ENCODE measurements at regions not wholly inside any gene's neighbourhood (a gene's known extent, or its start where the extent isn't known, plus 50 kb on each side); places are given as distances from the start of the nearest gene placed in this dataset.

- H3F3A ChIP-seq (ENCODE audit: control insufficient read depth, insufficient read depth), result no peaks in the 10 kb centered on the region
- H3K4me1 ChIP-seq (ENCODE audit: control insufficient read depth, low read length), result no peaks in the 10 kb centered on the region
- TF ChIP-seq EZH2phosphoT487 (IDR thresholded peaks at IDR 0.05; ENCODE audit: borderline replicate concordance, low read length) (no peak), CTCF (IDR thresholded peaks at IDR 0.05; ENCODE audit: low read depth, low read length, poor library complexity, severe bottlenecking) (no peak)
- H3K27ac ChIP-seq (ENCODE audit: low read depth, low read length), result no peak overlapping the region
- no peak overlapping the region for H3K4me2 ChIP-seq (ENCODE audit: low read length)
- H3K4me3 ChIP-seq (ENCODE audit: low read length), result no peak overlapping the region
- no peaks in the 10 kb centered on the region for H4K20me1 ChIP-seq (ENCODE audit: control insufficient read depth, insufficient read depth, low read depth, low read length)
- no peaks in the 10 kb centered on the region for H3K9me3 ChIP-seq (ENCODE audit: control insufficient read depth, insufficient read depth, low read length)
- no peaks in the 10 kb centered on the region for H3K36me3 ChIP-seq (ENCODE audit: control insufficient read depth, low read length)
- no peaks in the 10 kb centered on the region for H3K9me2 ChIP-seq (replicated peaks; ENCODE audit: control insufficient read depth, low read length)
- H3K27me3 ChIP-seq (ENCODE audit: control insufficient read depth, low read length), result no peaks in the 10 kb centered on the region
- H3K79me2 ChIP-seq (ENCODE audit: control insufficient read depth, low read length), result no peaks in the 10 kb centered on the region
Measured at GRCh38 chr18:39168723-39169122, 1603.1 kb upstream of the CELF4 start.

GRCh38 chr18:39167990-39168389 is 1602.4 kb upstream of the CELF4 start:
- H3K27ac ChIP-seq (ENCODE audit: low read depth, low read length), result no peak overlapping the region
- H4K20me1 ChIP-seq (ENCODE audit: control insufficient read depth, insufficient read depth, low read depth, low read length), result no peaks in the 10 kb centered on the region
- no peak for TF ChIP-seq EZH2phosphoT487 (IDR thresholded peaks at IDR 0.05; ENCODE audit: borderline replicate concordance, low read length)
- no peak for TF ChIP-seq CTCF (IDR thresholded peaks at IDR 0.05; ENCODE audit: low read depth, low read length, poor library complexity, severe bottlenecking)

GRCh38 chr18:39166776-39167175 is 1601.2 kb upstream of the CELF4 start:
- no peak for TF ChIP-seq EZH2phosphoT487 (IDR thresholded peaks at IDR 0.05; ENCODE audit: borderline replicate concordance, low read length)
- TF ChIP-seq CTCF (IDR thresholded peaks at IDR 0.05; ENCODE audit: low read depth, low read length, poor library complexity, severe bottlenecking), result no peak
- Histone ChIP-seq H3K27me3 (ENCODE audit: control insufficient read depth, low read length) (no peaks in the 10 kb centered on the region), H3F3A (ENCODE audit: control insufficient read depth, insufficient read depth) (no peaks in the 10 kb centered on the region), H3K4me2 (ENCODE audit: low read length) (no peak overlapping the region), H3K79me2 (ENCODE audit: control insufficient read depth, low read length) (no peaks in the 10 kb centered on the region), H3K9me2 (replicated peaks; ENCODE audit: control insufficient read depth, low read length) (no peaks in the 10 kb centered on the region), H3K9me3 (ENCODE audit: control insufficient read depth, insufficient read depth, low read length) (no peaks in the 10 kb centered on the region), H3K4me3 (ENCODE audit: low read length) (no peak overlapping the region), H3K4me1 (ENCODE audit: control insufficient read depth, low read length) (no peaks in the 10 kb centered on the region), H3K36me3 (ENCODE audit: control insufficient read depth, low read length) (no peaks in the 10 kb centered on the region), H4K20me1 (ENCODE audit: control insufficient read depth, insufficient read depth, low read depth, low read length) (no peaks in the 10 kb centered on the region), H3K27ac (ENCODE audit: low read depth, low read length) (no peak overlapping the region)

More at GRCh38 chr18:39167990-39168389, 1602.4 kb upstream of the CELF4 start:
- H3K9me2 ChIP-seq (replicated peaks; ENCODE audit: control insufficient read depth, low read length), result no peaks in the 10 kb centered on the region
- H3K4me3 ChIP-seq (ENCODE audit: low read length), result no peak overlapping the region
- H3K79me2 ChIP-seq (ENCODE audit: control insufficient read depth, low read length), result no peaks in the 10 kb centered on the region
- no peak overlapping the region for H3K4me2 ChIP-seq (ENCODE audit: low read length)
- H3K36me3 ChIP-seq (ENCODE audit: control insufficient read depth, low read length), result no peaks in the 10 kb centered on the region
- no peaks in the 10 kb centered on the region for H3K9me3 ChIP-seq (ENCODE audit: control insufficient read depth, insufficient read depth, low read length)
- H3K4me1 ChIP-seq (ENCODE audit: control insufficient read depth, low read length), result no peaks in the 10 kb centered on the region
- no peaks in the 10 kb centered on the region for H3K27me3 ChIP-seq (ENCODE audit: control insufficient read depth, low read length)
- no peaks in the 10 kb centered on the region for H3F3A ChIP-seq (ENCODE audit: control insufficient read depth, insufficient read depth)

Data from DOHH2 (cell line).